ELR (cell line): ENCODE measurements at regions not wholly inside any gene's neighbourhood (a gene's known extent, or its start where the extent isn't known, plus 50 kb on each side); places are given as distances from the start of the nearest gene placed in this dataset.

ENCODE experiments used
- DNase-seq: peaks from one replicate; pipeline ENCODE4 v3.0.0-alpha.2; 2015; ENCODE audit warnings: low read depth

- no peak for DNase-seq
Measured at GRCh38 chr6:66935612-66936011, 1228.6 kb upstream of the EYS start.

GRCh38 chr6:66931787-66932186 is 1224.8 kb upstream of the EYS start:
- no peak for DNase-seq

GRCh38 chr6:66930559-66931290 is 1223.7 kb upstream of the EYS start:
- peak; percentile 38 for DNase-seq

- peak; percentile 9 for DNase-seq
Measured at GRCh38 chr6:66926060-66926459, 1219.0 kb upstream of the EYS start.

- DNase-seq, result no peak
Measured at GRCh38 chr6:66913657-66914056, 1206.6 kb upstream of the EYS start.

- no peak for DNase-seq
Measured at GRCh38 chr6:66902457-66902856, 1195.4 kb upstream of the EYS start.

- DNase-seq, result no peak
Measured at GRCh38 chr6:66900133-66901083, 1193.4 kb upstream of the EYS start.

- DNase-seq, result peak; percentile 9
Measured at GRCh38 chr6:66897576-66897975, 1190.5 kb upstream of the EYS start.

- peak; percentile 22 for DNase-seq
Measured at GRCh38 chr6:66896415-66896814, 1189.4 kb upstream of the EYS start.

GRCh38 chr6:66883453-66883852 is 1176.4 kb upstream of the EYS start:
- no peak for DNase-seq

GRCh38 chr6:66866801-66867200 is 1159.8 kb upstream of the EYS start:
- DNase-seq, result no peak

- DNase-seq, result peak; percentile 4
Measured at GRCh38 chr6:66865771-66866170, 1158.7 kb upstream of the EYS start.

GRCh38 chr6:66861007-66861541 is 1154.0 kb upstream of the EYS start:
- DNase-seq, result no peak

GRCh38 chr6:66860328-66860727 is 1153.3 kb upstream of the EYS start:
- no peak for DNase-seq

GRCh38 chr6:66858196-66858595 is 1151.2 kb upstream of the EYS start:
- DNase-seq, result no peak

- DNase-seq, result no peak
Measured at GRCh38 chr6:66854014-66854413, 1147.0 kb upstream of the EYS start.

GRCh38 chr6:66851930-66852329 is 1144.9 kb upstream of the EYS start:
- no peak for DNase-seq

- DNase-seq, result peak; percentile 0
Measured at GRCh38 chr6:66849843-66850242, 1142.8 kb upstream of the EYS start.

- no peak for DNase-seq
Measured at GRCh38 chr6:66848244-66848953, 1141.4 kb upstream of the EYS start.

- no peak for DNase-seq
Measured at GRCh38 chr6:66838764-66839163, 1131.7 kb upstream of the EYS start.

- DNase-seq, result no peak
Measured at GRCh38 chr6:66825539-66825938, 1118.5 kb upstream of the EYS start.

GRCh38 chr6:66814156-66814555 is 1107.1 kb upstream of the EYS start:
- DNase-seq, result no peak
